GM21576 (cell line): ENCODE measurements at regions not wholly inside any gene's neighbourhood (a gene's known extent, or its start where the extent isn't known, plus 50 kb on each side); places are given as distances from the start of the nearest gene placed in this dataset.

Source experiments
- ATAC-seq: cut with Tn5 transposase; IDR thresholded peaks from one replicate; pipeline ENCODE4 v1.9.1; 2021; ENCODE audit warnings: mild to moderate bottlenecking, moderate library complexity; ENCODE audit not compliant: unreplicated experiment

- peak; percentile 62 for ATAC-seq
Measured at GRCh38 chr7:126378642-126379041, 874.1 kb downstream of the GRM8 start.

GRCh38 chr7:126370038-126370668 lies 882.6 kb downstream of the GRM8 start:
- ATAC-seq: peak; percentile 70

GRCh38 chr7:126362746-126363145 lies 890.0 kb downstream of the GRM8 start:
- no peak for ATAC-seq

GRCh38 chr7:126361183-126361582 lies 891.6 kb downstream of the GRM8 start:
- no peak for ATAC-seq

- no peak for ATAC-seq
Measured at GRCh38 chr7:126339813-126340212, 912.9 kb downstream of the GRM8 start.

- ATAC-seq: no peak
Measured at GRCh38 chr7:126305671-126306070, 947.1 kb downstream of the GRM8 start.

GRCh38 chr7:126303926-126304325 lies 948.8 kb downstream of the GRM8 start:
- no peak for ATAC-seq

GRCh38 chr7:126302639-126303038 lies 950.1 kb downstream of the GRM8 start:
- ATAC-seq: no peak

- ATAC-seq: no peak
Measured at GRCh38 chr7:126286317-126286716, 966.4 kb downstream of the GRM8 start.

- no peak for ATAC-seq
Measured at GRCh38 chr7:126236261-126236660, 1016.5 kb downstream of the GRM8 start.

GRCh38 chr7:126228356-126229061 lies 1024.2 kb downstream of the GRM8 start:
- ATAC-seq: no peak

- ATAC-seq: no peak
Measured at GRCh38 chr7:126227643-126228042, 1025.1 kb downstream of the GRM8 start.

GRCh38 chr7:126227055-126227454 lies 1025.7 kb downstream of the GRM8 start:
- ATAC-seq: no peak

- ATAC-seq: no peak
Measured at GRCh38 chr7:126223729-126224128, 1029.0 kb downstream of the GRM8 start.

GRCh38 chr7:126222782-126223181 lies 1030.0 kb downstream of the GRM8 start:
- ATAC-seq: no peak

- ATAC-seq: no peak
Measured at GRCh38 chr7:126215785-126216184, 1037.0 kb downstream of the GRM8 start.

- ATAC-seq: no peak
Measured at GRCh38 chr7:126213876-126214275, 1038.9 kb downstream of the GRM8 start.

- ATAC-seq: no peak
Measured at GRCh38 chr7:126211875-126212274, 1040.9 kb downstream of the GRM8 start.

GRCh38 chr7:126210707-126211106 lies 1042.0 kb downstream of the GRM8 start:
- peak; percentile 40 for ATAC-seq

- no peak for ATAC-seq
Measured at GRCh38 chr7:126203185-126203584, 1049.6 kb downstream of the GRM8 start.

GRCh38 chr7:126202177-126202576 lies 1050.6 kb downstream of the GRM8 start:
- ATAC-seq: no peak

GRCh38 chr7:126185959-126186580 lies 1066.7 kb downstream of the GRM8 start:
- ATAC-seq: no peak
